HEK293 (cell line): ENCODE measurements at regions not wholly inside any gene's neighbourhood (a gene's known extent, or its start where the extent isn't known, plus 50 kb on each side); places are given as distances from the start of the nearest gene placed in this dataset.

Experiments
- CTCF ChIA-PET: fragments of 350-600 bp; formaldehyde crosslinking; extraction: SDS; loops from one replicate; lab custom pipeline; 2021; ENCODE audit warnings: antibody characterized with exemption; lab: Yijun Ruan, JAX
- POLR2A ChIA-PET: fragments of 300-600 bp; formaldehyde crosslinking; extraction: SDS; loops from one replicate; lab custom pipeline; 2020; ENCODE audit warnings: antibody characterized with exemption, inconsistent platforms; lab: Yijun Ruan, JAX
- H3K27ac ChIP-seq: fragments of 200-500 bp; sonication (Bioruptor generic); 2 replicates; pipeline ENCODE4 v1.5.1; 2014; ENCODE audit warnings: low read depth, low read length, control low read depth, inconsistent platforms; ENCODE audit errors: extremely low read depth
- H3K36me3 ChIP-seq, 2 experiments: fragments of 200-500 bp in 1 of 2; sonication (Bioruptor generic) in 1 of 2; 1 replicate in 1 of 2; 2 replicates in 1 of 2; pipeline ENCODE4 v1.5.1; 2014 to 2017; ENCODE audit warnings: inconsistent platforms in 2 of 2, low read length in 2 of 2; ENCODE audit not compliant: control insufficient read depth in 2 of 2, insufficient read depth in 1 of 2
- H3K4me1 ChIP-seq: fragments of 200-500 bp; sonication (Bioruptor generic); 2 replicates; pipeline ENCODE4 v1.5.1; 2014; ENCODE audit warnings: mild to moderate bottlenecking, low read length, inconsistent platforms; ENCODE audit not compliant: control insufficient read depth, insufficient read depth
- H3K4me3 ChIP-seq: 2 replicates; pipeline ENCODE4 v1.5.1; 2011; ENCODE audit warnings: low read depth, mild to moderate bottlenecking, control low read depth, low read length, moderate library complexity
- H3K9me3 ChIP-seq: fragments of 200-500 bp; sonication (Bioruptor generic); 2 replicates; pipeline ENCODE4 v1.5.1; 2014; ENCODE audit warnings: low read depth, low read length, inconsistent platforms; ENCODE audit not compliant: control insufficient read depth, insufficient read depth
- AEBP2 ChIP-seq: fragments of 450-650 bp; formaldehyde crosslinking; IDR thresholded peaks from 2 replicates; pipeline ENCODE4 v1.5.1; 2016; ENCODE audit warnings: missing biosample characterization, missing genetic modification characterization, borderline replicate concordance
- BCL11A ChIP-seq: fragments of 450-650 bp; formaldehyde crosslinking; IDR thresholded peaks from 2 replicates; pipeline ENCODE4 v1.5.1; 2016; ENCODE audit warnings: low read depth, missing biosample characterization, missing genetic modification characterization
- BCL6B ChIP-seq: fragments of 450-650 bp; formaldehyde crosslinking; IDR thresholded peaks from 2 replicates; pipeline ENCODE4 v1.5.1; 2017; ENCODE audit warnings: missing biosample characterization, missing genetic modification characterization
- EGR2 ChIP-seq: fragments of 450-650 bp; formaldehyde crosslinking; IDR thresholded peaks from 2 replicates; pipeline ENCODE4 v1.5.1; 2016; ENCODE audit warnings: low read depth, missing biosample characterization, missing genetic modification characterization
- ELK4 ChIP-seq: IDR thresholded peaks from 2 replicates; pipeline ENCODE4 v1.6.1; 2011; ENCODE audit warnings: mild to moderate bottlenecking, low read depth, low read length, borderline replicate concordance
- KLF16 ChIP-seq: fragments of 450-650 bp; formaldehyde crosslinking; IDR thresholded peaks from 2 replicates; pipeline ENCODE4 v1.5.1; 2017; ENCODE audit warnings: missing biosample characterization, missing genetic modification characterization
- KLF7 ChIP-seq: fragments of 450-650 bp; formaldehyde crosslinking; IDR thresholded peaks from 2 replicates; pipeline ENCODE4 v1.5.1; 2016; ENCODE audit warnings: missing biosample characterization, missing genetic modification characterization, borderline replicate concordance
- KLF9 ChIP-seq: fragments of 450-650 bp; formaldehyde crosslinking; IDR thresholded peaks from 2 replicates; pipeline ENCODE4 v1.5.1; 2016; ENCODE audit warnings: missing biosample characterization, missing genetic modification characterization, low read depth
- MEIS1 ChIP-seq: sonication (generic); formaldehyde crosslinking; IDR thresholded peaks from 2 replicates; pipeline ENCODE4 v1.8.1; 2022; ENCODE audit warnings: missing genetic modification reagents, mild to moderate bottlenecking, borderline replicate concordance
- TSHZ1 ChIP-seq: fragments of 450-650 bp; formaldehyde crosslinking; IDR thresholded peaks from 2 replicates; pipeline ENCODE4 v1.5.1; 2016; ENCODE audit warnings: missing biosample characterization, missing genetic modification characterization, borderline replicate concordance
- ZIC2 ChIP-seq: fragments of 450-650 bp; formaldehyde crosslinking; IDR thresholded peaks from 2 replicates; pipeline ENCODE4 v1.5.1; 2016; ENCODE audit warnings: missing biosample characterization, missing genetic modification characterization
- ZNF133 ChIP-seq: fragments of 450-650 bp; formaldehyde crosslinking; IDR thresholded peaks from 2 replicates; pipeline ENCODE4 v1.5.1; 2016; ENCODE audit warnings: missing biosample characterization, missing genetic modification characterization
- ZNF146 ChIP-seq: fragments of 450-650 bp; formaldehyde crosslinking; IDR thresholded peaks from 2 replicates; pipeline ENCODE4 v1.5.1; 2016; ENCODE audit warnings: missing biosample characterization, missing genetic modification characterization
- ZNF175 ChIP-seq: fragments of 450-650 bp; formaldehyde crosslinking; IDR thresholded peaks from 2 replicates; pipeline ENCODE4 v1.5.1; 2016; ENCODE audit warnings: missing biosample characterization, missing genetic modification characterization
- ZNF184 ChIP-seq: fragments of 450-650 bp; IDR thresholded peaks from 2 replicates; pipeline ENCODE4 v1.5.1; 2018; ENCODE audit warnings: missing biosample characterization, mild to moderate bottlenecking, missing genetic modification characterization
- ZNF19 ChIP-seq: fragments of 450-650 bp; formaldehyde crosslinking; IDR thresholded peaks from 2 replicates; pipeline ENCODE4; 2016; ENCODE audit warnings: missing biosample characterization, missing genetic modification characterization, low read depth
- ZNF416 ChIP-seq: fragments of 450-650 bp; formaldehyde crosslinking; IDR thresholded peaks from 2 replicates; pipeline ENCODE4 v1.5.1; 2016; ENCODE audit warnings: missing biosample characterization, missing genetic modification characterization
- ZNF473 ChIP-seq: fragments of 450-650 bp; formaldehyde crosslinking; IDR thresholded peaks from 2 replicates; pipeline ENCODE4 v1.5.1; 2017; ENCODE audit warnings: missing biosample characterization, missing genetic modification characterization
- ZNF514 ChIP-seq: fragments of 450-650 bp; formaldehyde crosslinking; IDR thresholded peaks from 2 replicates; pipeline ENCODE4 v1.5.1; 2016; ENCODE audit warnings: missing biosample characterization, missing genetic modification characterization
- ZNF580 ChIP-seq: fragments of 450-650 bp; formaldehyde crosslinking; IDR thresholded peaks from 2 replicates; pipeline ENCODE4 v1.5.1; 2016; ENCODE audit warnings: missing biosample characterization, missing genetic modification characterization
- ZNF645 ChIP-seq: fragments of 450-650 bp; formaldehyde crosslinking; IDR thresholded peaks from 2 replicates; pipeline ENCODE4; 2016; ENCODE audit warnings: missing biosample characterization, missing genetic modification characterization
- ZNF660 ChIP-seq: fragments of 450-650 bp; IDR thresholded peaks from 2 replicates; pipeline ENCODE4 v1.5.1; 2018; ENCODE audit warnings: missing biosample characterization, mild to moderate bottlenecking, missing genetic modification characterization
- ZNF664 ChIP-seq: fragments of 450-650 bp; formaldehyde crosslinking; IDR thresholded peaks from 2 replicates; pipeline ENCODE4 v1.5.1; 2016; ENCODE audit warnings: missing biosample characterization, missing genetic modification characterization
- ZNF747 ChIP-seq: fragments of 450-650 bp; formaldehyde crosslinking; IDR thresholded peaks from 2 replicates; pipeline ENCODE4 v1.5.1; 2016; ENCODE audit warnings: missing biosample characterization, missing genetic modification characterization

GRCh38 chr2:175552902-175553301, 371.4 kb upstream of the ATP5MC3 start:
- CTCF ChIA-PET, result no interaction called here
- Histone ChIP-seq H3K36me3 (no peaks in the 10 kb centered on the region), H3K27ac (no peak overlapping the region), H3K9me3 (no peaks in the 10 kb centered on the region), H3K4me1 (no peaks in the 10 kb centered on the region), H3K4me3 (no peak overlapping the region)
- TF ChIP-seq BCL11A (no peak), BCL6B (tag by site-specific recombination) (no peak), TSHZ1 (tag by site-specific recombination) (no peak), ZNF660 (tag by site-specific recombination) (no peak), ZNF146 (tag by site-specific recombination) (no peak), ZIC2 (no peak), ZNF473 (tag by site-specific recombination) (no peak), AEBP2 (tag by site-specific recombination) (no peak), ZNF645 (tag by site-specific recombination) (no peak), KLF9 (no peak), KLF7 (tag by site-specific recombination) (no peak)
- POLR2A ChIA-PET, result no interaction called here

GRCh38 chr2:175540421-175540820, 358.9 kb upstream of the ATP5MC3 start:
- Histone ChIP-seq H3K4me3 (no peak overlapping the region), H3K4me1 (no peaks in the 10 kb centered on the region), H3K9me3 (no peaks in the 10 kb centered on the region), H3K36me3 (no peaks in the 10 kb centered on the region), H3K27ac (no peak overlapping the region)
- CTCF ChIA-PET, result interaction anchor here (0.6 kb wide), 1 partner anchor 88 kb away, joined by 3 read pairs; no protein-coding TSS in a partner anchor
- TF ChIP-seq ZNF580 (tag by site-specific recombination) (no peak), EGR2 (tag by site-specific recombination) (no peak), ZNF133 (tag by site-specific recombination) (no peak), MEIS1 (CRISPR knock-in tag) (no peak), ZNF19 (tag by site-specific recombination) (no peak), ZIC2 (no peak), ZNF184 (tag by site-specific recombination) (no peak), ZNF416 (no peak), ZNF747 (no peak), KLF16 (no peak), ZNF514 (tag by site-specific recombination) (no peak), ZNF664 (no peak), ELK4 (no peak), ZNF175 (tag by site-specific recombination) (no peak)
- POLR2A ChIA-PET, result no interaction called here
